ENCODE measurements at regions not wholly inside any gene's neighbourhood (a gene's known extent, or its start where the extent isn't known, plus 50 kb on each side); places are given as distances from the start of the nearest gene placed in this dataset.
"Not testable (repeated sequence)": the region's sequence is repeated elsewhere in the genome, so short reads cannot be mapped to it uniquely, and the experiment has no call there.

DNA sequence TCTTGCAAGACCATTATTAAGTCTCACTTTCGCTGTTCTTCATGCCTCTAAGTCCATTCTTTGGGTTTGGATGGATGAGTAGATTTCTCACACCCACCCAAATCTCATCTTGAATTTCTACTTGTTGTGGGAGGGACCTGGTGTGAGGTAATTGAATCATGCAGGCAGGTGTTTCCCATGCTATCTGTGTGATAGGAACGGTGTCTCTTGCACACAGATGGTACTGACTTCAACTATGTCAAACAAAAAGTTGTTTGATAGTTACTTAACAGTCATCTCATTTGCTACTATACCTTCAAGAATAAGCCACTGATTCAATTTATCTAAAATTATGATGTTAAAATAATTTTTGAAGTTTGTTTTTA is 99.7 kb downstream of the SPATA31A6 start:
- TF ChIP-seq, protein P1, sequence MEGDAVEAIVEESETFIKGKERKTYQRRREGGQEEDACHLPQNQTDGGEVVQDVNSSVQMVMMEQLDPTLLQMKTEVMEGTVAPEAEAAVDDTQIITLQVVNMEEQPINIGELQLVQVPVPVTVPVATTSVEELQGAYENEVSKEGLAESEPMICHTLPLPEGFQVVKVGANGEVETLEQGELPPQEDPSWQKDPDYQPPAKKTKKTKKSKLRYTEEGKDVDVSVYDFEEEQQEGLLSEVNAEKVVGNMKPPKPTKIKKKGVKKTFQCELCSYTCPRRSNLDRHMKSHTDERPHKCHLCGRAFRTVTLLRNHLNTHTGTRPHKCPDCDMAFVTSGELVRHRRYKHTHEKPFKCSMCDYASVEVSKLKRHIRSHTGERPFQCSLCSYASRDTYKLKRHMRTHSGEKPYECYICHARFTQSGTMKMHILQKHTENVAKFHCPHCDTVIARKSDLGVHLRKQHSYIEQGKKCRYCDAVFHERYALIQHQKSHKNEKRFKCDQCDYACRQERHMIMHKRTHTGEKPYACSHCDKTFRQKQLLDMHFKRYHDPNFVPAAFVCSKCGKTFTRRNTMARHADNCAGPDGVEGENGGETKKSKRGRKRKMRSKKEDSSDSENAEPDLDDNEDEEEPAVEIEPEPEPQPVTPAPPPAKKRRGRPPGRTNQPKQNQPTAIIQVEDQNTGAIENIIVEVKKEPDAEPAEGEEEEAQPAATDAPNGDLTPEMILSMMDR (IDR thresholded peaks at IDR 0.05), result not testable (repeated sequence)
- TF ChIP-seq POLR2AphosphoS5 (IDR thresholded peaks at IDR 0.05), result not testable (repeated sequence)

All from breast epithelium (tissue), 3 donors.